ENCODE measurements at regions not wholly inside any gene's neighbourhood (a gene's known extent, or its start where the extent isn't known, plus 50 kb on each side); places are given as distances from the start of the nearest gene placed in this dataset.

DNA sequence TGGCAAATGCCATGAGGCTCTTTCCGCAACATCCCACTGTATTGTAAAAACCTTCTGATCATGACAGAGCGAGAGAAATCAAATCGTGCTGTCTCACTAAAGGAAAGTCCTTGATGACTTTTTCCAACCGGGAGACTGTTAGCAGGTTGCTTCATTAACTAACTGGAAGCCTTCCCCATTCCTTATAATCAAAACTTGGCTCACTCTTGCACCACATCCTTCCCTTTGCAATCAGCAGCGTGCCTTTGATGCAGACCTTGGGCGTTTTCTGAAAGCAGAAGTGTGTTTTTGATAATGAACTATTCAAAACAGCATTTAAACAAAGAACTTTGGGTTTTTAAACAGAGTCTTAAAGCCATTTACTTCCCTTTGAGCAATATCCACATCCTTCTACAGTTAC, 96.2 kb upstream of the CNR1 start:
- TF ChIP-seq CTCF (IDR thresholded peaks at IDR 0.05; ENCODE audit: insufficient read depth, low read length) = no peak
- TF ChIP-seq POLR2AphosphoS5 (IDR thresholded peaks at IDR 0.05; ENCODE audit: low read depth) = no peak
- TF ChIP-seq, protein P1, sequence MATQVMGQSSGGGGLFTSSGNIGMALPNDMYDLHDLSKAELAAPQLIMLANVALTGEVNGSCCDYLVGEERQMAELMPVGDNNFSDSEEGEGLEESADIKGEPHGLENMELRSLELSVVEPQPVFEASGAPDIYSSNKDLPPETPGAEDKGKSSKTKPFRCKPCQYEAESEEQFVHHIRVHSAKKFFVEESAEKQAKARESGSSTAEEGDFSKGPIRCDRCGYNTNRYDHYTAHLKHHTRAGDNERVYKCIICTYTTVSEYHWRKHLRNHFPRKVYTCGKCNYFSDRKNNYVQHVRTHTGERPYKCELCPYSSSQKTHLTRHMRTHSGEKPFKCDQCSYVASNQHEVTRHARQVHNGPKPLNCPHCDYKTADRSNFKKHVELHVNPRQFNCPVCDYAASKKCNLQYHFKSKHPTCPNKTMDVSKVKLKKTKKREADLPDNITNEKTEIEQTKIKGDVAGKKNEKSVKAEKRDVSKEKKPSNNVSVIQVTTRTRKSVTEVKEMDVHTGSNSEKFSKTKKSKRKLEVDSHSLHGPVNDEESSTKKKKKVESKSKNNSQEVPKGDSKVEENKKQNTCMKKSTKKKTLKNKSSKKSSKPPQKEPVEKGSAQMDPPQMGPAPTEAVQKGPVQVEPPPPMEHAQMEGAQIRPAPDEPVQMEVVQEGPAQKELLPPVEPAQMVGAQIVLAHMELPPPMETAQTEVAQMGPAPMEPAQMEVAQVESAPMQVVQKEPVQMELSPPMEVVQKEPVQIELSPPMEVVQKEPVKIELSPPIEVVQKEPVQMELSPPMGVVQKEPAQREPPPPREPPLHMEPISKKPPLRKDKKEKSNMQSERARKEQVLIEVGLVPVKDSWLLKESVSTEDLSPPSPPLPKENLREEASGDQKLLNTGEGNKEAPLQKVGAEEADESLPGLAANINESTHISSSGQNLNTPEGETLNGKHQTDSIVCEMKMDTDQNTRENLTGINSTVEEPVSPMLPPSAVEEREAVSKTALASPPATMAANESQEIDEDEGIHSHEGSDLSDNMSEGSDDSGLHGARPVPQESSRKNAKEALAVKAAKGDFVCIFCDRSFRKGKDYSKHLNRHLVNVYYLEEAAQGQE (IDR thresholded peaks at IDR 0.05; ENCODE audit: insufficient replicate concordance, low read depth) = no peak
- TF ChIP-seq SPI1 (IDR thresholded peaks at IDR 0.05; ENCODE audit: borderline replicate concordance, low read depth) = peak; percentile 73; the same call in 1 of the 2 replicates
